Loucy (cell line): ENCODE measurements at regions not wholly inside any gene's neighbourhood (a gene's known extent, or its start where the extent isn't known, plus 50 kb on each side); places are given as distances from the start of the nearest gene placed in this dataset.

Experiments
- H2AFZ ChIP-seq: fragments of 200-600 bp; sonication (generic); 2 replicates; pipeline ENCODE4 v1.6.0; 2016; ENCODE audit warnings: antibody characterized with exemption, mild to moderate bottlenecking, low read length, moderate library complexity
- H3F3A ChIP-seq: fragments of 200-600 bp; 2 replicates; pipeline ENCODE4 v1.6.0; 2016; ENCODE audit warnings: antibody characterized with exemption, low read depth, mild to moderate bottlenecking
- H3K27me3 ChIP-seq: fragments of 200-600 bp; sonication (generic); 2 replicates; pipeline ENCODE4 v1.6.1; 2014; ENCODE audit warnings: low read length, mild to moderate bottlenecking; ENCODE audit not compliant: insufficient read depth, poor library complexity, severe bottlenecking
- H3K36me3 ChIP-seq: fragments of 200-600 bp; sonication (generic); 2 replicates; pipeline ENCODE4 v1.6.1; 2016; ENCODE audit warnings: low read length; ENCODE audit not compliant: insufficient read depth
- H3K4me1 ChIP-seq: fragments of 200-600 bp; sonication (generic); 2 replicates; pipeline ENCODE4 v1.5.1; 2014; ENCODE audit warnings: low read length, mild to moderate bottlenecking; ENCODE audit not compliant: insufficient read depth, poor library complexity, severe bottlenecking
- H3K4me2 ChIP-seq: fragments of 200-600 bp; sonication (generic); 2 replicates; pipeline ENCODE4 v1.6.0; 2014; ENCODE audit warnings: antibody characterized with exemption, low read length, low read depth, mild to moderate bottlenecking; ENCODE audit not compliant: poor library complexity, severe bottlenecking
- H3K4me3 ChIP-seq: fragments of 200-600 bp; sonication (generic); 2 replicates; pipeline ENCODE4 v1.5.1; 2014; ENCODE audit warnings: low read length, mild to moderate bottlenecking, mixed read lengths; ENCODE audit not compliant: poor library complexity, severe bottlenecking
- H3K79me2 ChIP-seq: fragments of 200-600 bp; sonication (generic); 2 replicates; pipeline ENCODE4 v1.6.1; 2014; ENCODE audit warnings: low read length; ENCODE audit not compliant: insufficient read depth
- H3K9ac ChIP-seq: fragments of 200-600 bp; sonication (generic); 2 replicates; pipeline ENCODE4 v1.6.0; 2014; ENCODE audit warnings: mild to moderate bottlenecking, low read depth, low read length, moderate library complexity; ENCODE audit not compliant: poor library complexity, severe bottlenecking
- H3K9me2 ChIP-seq: fragments of 200-600 bp; sonication (generic); replicated peaks from 2 replicates; pipeline ENCODE4 v1.6.1; 2016; ENCODE audit warnings: low read depth, low read length, mixed read lengths
- H3K9me3 ChIP-seq: fragments of 200-600 bp; sonication (generic); 2 replicates; pipeline ENCODE4 v1.6.1; 2014; ENCODE audit warnings: mild to moderate bottlenecking, antibody characterized with exemption, low read length, low read depth; ENCODE audit not compliant: insufficient read depth
- H4K20me1 ChIP-seq: fragments of 200-600 bp; sonication (generic); 2 replicates; pipeline ENCODE4 v1.6.0; 2014; ENCODE audit warnings: antibody characterized with exemption, low read length, mild to moderate bottlenecking; ENCODE audit not compliant: insufficient read depth, poor library complexity, severe bottlenecking
- CTCF ChIP-seq: fragments of 200-600 bp; sonication (generic); conservative IDR thresholded peaks from 2 replicates; pipeline ENCODE4 v1.5.1; 2014; ENCODE audit warnings: mild to moderate bottlenecking, antibody characterized with exemption, low read length
- EZH2phosphoT487 ChIP-seq: fragments of 200-600 bp; IDR thresholded peaks from 2 replicates; pipeline ENCODE4 v1.6.1; 2018; ENCODE audit warnings: antibody characterized with exemption, mild to moderate bottlenecking, moderate library complexity, borderline replicate concordance

GRCh38 chr21:16076465-16076864 is 346.7 kb downstream of the USP25 start:
- H3K4me1 ChIP-seq = no peaks in the 10 kb centered on the region
- H3K9me2 ChIP-seq = no peaks in the 10 kb centered on the region
- no peak overlapping the region for H3K9ac ChIP-seq
- no peaks in the 10 kb centered on the region for H3K36me3 ChIP-seq
- no peaks in the 10 kb centered on the region for H4K20me1 ChIP-seq
- no peak for TF ChIP-seq CTCF
- TF ChIP-seq EZH2phosphoT487 = no peak
- H3K4me2 ChIP-seq = no peak overlapping the region
- no peaks in the 10 kb centered on the region for H3F3A ChIP-seq
- no peak overlapping the region for H3K4me3 ChIP-seq
- no peak overlapping the region for H2AFZ ChIP-seq
- H3K9me3 ChIP-seq = no peaks in the 10 kb centered on the region
- H3K27me3 ChIP-seq = no peaks in the 10 kb centered on the region
- no peaks in the 10 kb centered on the region for H3K79me2 ChIP-seq

GRCh38 chr21:16078382-16078781 is 348.6 kb downstream of the USP25 start:
- no peak overlapping the region for H3K4me3 ChIP-seq

GRCh38 chr21:16079830-16080229 is 350.0 kb downstream of the USP25 start:
- no peaks in the 10 kb centered on the region for H3K27me3 ChIP-seq
- H3K9ac ChIP-seq = no peak overlapping the region
- H3K4me3 ChIP-seq = no peak overlapping the region
- H3K9me3 ChIP-seq = no peaks in the 10 kb centered on the region
- no peaks in the 10 kb centered on the region for H3K79me2 ChIP-seq
- H3K9me2 ChIP-seq = no peaks in the 10 kb centered on the region
- no peak overlapping the region for H3K4me2 ChIP-seq
- H3F3A ChIP-seq = no peaks in the 10 kb centered on the region
- H4K20me1 ChIP-seq = no peaks in the 10 kb centered on the region
- TF ChIP-seq EZH2phosphoT487 (no peak), CTCF (no peak)
- H2AFZ ChIP-seq = no peak overlapping the region
- no peaks in the 10 kb centered on the region for H3K36me3 ChIP-seq
- H3K4me1 ChIP-seq = no peaks in the 10 kb centered on the region

More at GRCh38 chr21:16078382-16078781, 348.6 kb downstream of the USP25 start:
- no peaks in the 10 kb centered on the region for H3K4me1 ChIP-seq
- H2AFZ ChIP-seq = no peak overlapping the region
- no peaks in the 10 kb centered on the region for H3K36me3 ChIP-seq
- H3F3A ChIP-seq = no peaks in the 10 kb centered on the region
- no peak overlapping the region for H3K4me2 ChIP-seq
- no peaks in the 10 kb centered on the region for H4K20me1 ChIP-seq
- no peaks in the 10 kb centered on the region for H3K9me3 ChIP-seq
- H3K27me3 ChIP-seq = no peaks in the 10 kb centered on the region
- no peak overlapping the region for H3K9ac ChIP-seq
- H3K9me2 ChIP-seq = no peaks in the 10 kb centered on the region
- TF ChIP-seq EZH2phosphoT487 (no peak), CTCF (no peak)
- H3K79me2 ChIP-seq = no peaks in the 10 kb centered on the region
